A549 (cell line): ENCODE measurements at regions not wholly inside any gene's neighbourhood (a gene's known extent, or its start where the extent isn't known, plus 50 kb on each side); places are given as distances from the start of the nearest gene placed in this dataset.

ENCODE experiments used
- ATAC-seq, 2 experiments: fragments of 200-7000 bp in 1 of 2; fragments of >200 bp in 1 of 2; cut with Nextera tagmentation in 1 of 2; cut with Tn5 transposase in 1 of 2; 3 replicates each; pipeline versions ENCODE4 v1.8.0 to v1.9.1; 2018 to 2020; ENCODE audit warnings: mild to moderate bottlenecking in 1 of 2, moderate library complexity in 1 of 2
- CTCF ChIA-PET: fragments of 300-600 bp; sonication (Branson Sonifier 250); formaldehyde crosslinking; extraction: SDS; loops from one replicate; lab custom pipeline; 2021; ENCODE audit warnings: antibody characterized with exemption, inconsistent platforms; lab: Yijun Ruan, JAX
- POLR2A ChIA-PET: fragments of 350-600 bp; formaldehyde crosslinking; extraction: SDS; loops from one replicate; lab custom pipeline; 2021; ENCODE audit warnings: antibody characterized with exemption, inconsistent platforms; lab: Yijun Ruan, JAX
- DNase-seq, 2 experiments: peaks; one replicate each; pipeline versions ENCODE4 v3.0.0 to v3.0.0-alpha.2; 2011 to 2016; ENCODE audit warnings: low read depth in 1 of 2, low spot score in 1 of 2
- FAIRE-seq: peaks from 2 replicates; lab custom pipeline; 2011; peaks lifted over from hg19 to GRCh38; lab: Jason Lieb, UNC
- H3K27ac ChIP-seq, 2 experiments: fragments of >200 bp; sonication (Bioruptor Twin); formaldehyde crosslinking; 3 replicates each; pipeline ENCODE4 v1.5.1; 2016 to 2017
- H3K4me1 ChIP-seq: fragments of >200 bp; sonication (Bioruptor Twin); formaldehyde crosslinking; 3 replicates; pipeline ENCODE4 v1.6.1; 2016
- H3K4me2 ChIP-seq: fragments of >200 bp; sonication (Bioruptor Twin); formaldehyde crosslinking; 3 replicates; pipeline ENCODE4 v1.6.1; 2016
- H3K4me3 ChIP-seq: fragments of >200 bp; sonication (Bioruptor Twin); formaldehyde crosslinking; 3 replicates; pipeline ENCODE4 v1.5.1; 2016
- H3K9me3 ChIP-seq: fragments of >200 bp; sonication (Bioruptor Twin); formaldehyde crosslinking; 3 replicates; pipeline ENCODE4 v1.6.1; 2016
- CBX8 ChIP-seq: fragments of 200-600 bp; sonication (generic); IDR thresholded peaks from 2 replicates; pipeline ENCODE4 v1.6.1; 2016
- EHF ChIP-seq: fragments of 250-450 bp; sonication (Bioruptor Pico); IDR thresholded peaks from 2 replicates; pipeline ENCODE4 v1.5.0; 2020; ENCODE audit warnings: mild to moderate bottlenecking
- EP300 ChIP-seq, 2 experiments: fragments of >200 bp; sonication (Bioruptor Twin); formaldehyde crosslinking; IDR thresholded peaks; 2 replicates in 1 of 2; 3 replicates in 1 of 2; pipeline ENCODE4 v1.6.1; 2016 to 2017
- ESRRA ChIP-seq: fragments of 150-350 bp; IDR thresholded peaks from 2 replicates; pipeline ENCODE4 v1.6.1; 2014; ENCODE audit warnings: mild to moderate bottlenecking, low read length, borderline replicate concordance
- FOSB ChIP-seq: fragments of 250-450 bp; sonication (Bioruptor Pico); IDR thresholded peaks from 2 replicates; pipeline ENCODE4 v1.5.0; 2020; ENCODE audit warnings: mild to moderate bottlenecking, moderate library complexity
- GATA3 ChIP-seq: IDR thresholded peaks from 2 replicates; pipeline ENCODE4 v1.6.1; 2012; ENCODE audit warnings: borderline replicate concordance
- HDAC2 ChIP-seq: fragments of 200-600 bp; sonication (generic); IDR thresholded peaks from 2 replicates; pipeline ENCODE4 v1.6.1; 2016
- HEYL ChIP-seq: fragments of 250-450 bp; sonication (Bioruptor Pico); IDR thresholded peaks from 2 replicates; pipeline ENCODE4 v1.8.0; 2021; ENCODE audit warnings: mild to moderate bottlenecking, moderate library complexity
- HOXA7 ChIP-seq: fragments of 250-450 bp; sonication (Bioruptor Pico); IDR thresholded peaks from 2 replicates; pipeline ENCODE4 v1.5.0; 2020; ENCODE audit warnings: mild to moderate bottlenecking, moderate library complexity
- HOXB13 ChIP-seq: fragments of 250-450 bp; sonication (Bioruptor Pico); IDR thresholded peaks from 2 replicates; pipeline ENCODE4 v1.5.0; 2020; ENCODE audit warnings: low read depth, mild to moderate bottlenecking, moderate library complexity
- HOXB5 ChIP-seq: fragments of 250-450 bp; sonication (Bioruptor Pico); IDR thresholded peaks from 2 replicates; pipeline ENCODE4 v1.5.0; 2020; ENCODE audit warnings: mild to moderate bottlenecking, moderate library complexity
- KDM1A ChIP-seq: fragments of 200-600 bp; sonication (generic); IDR thresholded peaks from 2 replicates; pipeline ENCODE4 v1.6.1; 2016; ENCODE audit warnings: low read depth, mild to moderate bottlenecking
- KDM5A ChIP-seq: fragments of 200-600 bp; sonication (generic); IDR thresholded peaks from 2 replicates; pipeline ENCODE4 v1.6.1; 2016; ENCODE audit warnings: antibody characterized with exemption, mild to moderate bottlenecking
- MYC ChIP-seq: IDR thresholded peaks from 2 replicates; pipeline ENCODE4 v1.6.1; 2012; ENCODE audit warnings: mild to moderate bottlenecking, inconsistent platforms, low read length, improper control_type of control experiment, borderline replicate concordance
- NFE2L2 ChIP-seq: fragments of 150-350 bp; conservative IDR thresholded peaks from 2 replicates; pipeline ENCODE4 v1.6.1; 2014; ENCODE audit warnings: low read length
- NPAS2 ChIP-seq: fragments of 250-450 bp; sonication (Bioruptor Pico); IDR thresholded peaks from 2 replicates; pipeline ENCODE4 v1.8.0; 2022; ENCODE audit warnings: mild to moderate bottlenecking, moderate library complexity, borderline replicate concordance
- NR3C1 ChIP-seq: fragments of >200 bp; sonication (Bioruptor Twin); formaldehyde crosslinking; IDR thresholded peaks from 3 replicates; pipeline ENCODE4 v1.6.1; 2017
- PHF8 ChIP-seq: fragments of 200-600 bp; sonication (generic); IDR thresholded peaks from 2 replicates; pipeline ENCODE4 v1.6.1; 2016; ENCODE audit warnings: low read depth, mild to moderate bottlenecking, antibody characterized with exemption, moderate library complexity, borderline replicate concordance
- POLR2A ChIP-seq: IDR thresholded peaks from 2 replicates; pipeline ENCODE4 v1.6.1; 2012; ENCODE audit warnings: mild to moderate bottlenecking, low read length
- ZFP36 ChIP-seq: fragments of 450-650 bp; IDR thresholded peaks from 2 replicates; pipeline ENCODE4 v1.6.1; 2014; ENCODE audit warnings: borderline replicate concordance; ENCODE audit not compliant: partially characterized antibody
- ZSCAN20 ChIP-seq: fragments of 250-450 bp; sonication (Bioruptor Pico); IDR thresholded peaks from 2 replicates; pipeline ENCODE4 v1.8.0; 2022; ENCODE audit warnings: mild to moderate bottlenecking, moderate library complexity
- WGBS: methylation state at CpG from one replicate; pipeline ENCODE4 v1.1.6; 2017; ENCODE audit errors: missing lambda C conversion rate; 5-methylcytosine and 5-hydroxymethylcytosine counted together
- TF ChIP-seq, protein P1 (sequence below): IDR thresholded peaks from 2 replicates; pipeline ENCODE4 v1.6.1; 2012
- TF ChIP-seq, protein P2 (sequence below): IDR thresholded peaks from 2 replicates; pipeline ENCODE4 v1.6.1; 2012
- TF ChIP-seq, protein P3 (sequence below): fragments of >200 bp; sonication (Bioruptor Twin); formaldehyde crosslinking; IDR thresholded peaks from 2 replicates; pipeline ENCODE4 v1.6.1; 2016
- TF ChIP-seq, protein P4 (sequence below): fragments of 200-600 bp; sonication (generic); IDR thresholded peaks from 2 replicates; pipeline ENCODE4 v1.6.1; 2016; ENCODE audit warnings: antibody characterized with exemption, mild to moderate bottlenecking, moderate library complexity

DNA sequence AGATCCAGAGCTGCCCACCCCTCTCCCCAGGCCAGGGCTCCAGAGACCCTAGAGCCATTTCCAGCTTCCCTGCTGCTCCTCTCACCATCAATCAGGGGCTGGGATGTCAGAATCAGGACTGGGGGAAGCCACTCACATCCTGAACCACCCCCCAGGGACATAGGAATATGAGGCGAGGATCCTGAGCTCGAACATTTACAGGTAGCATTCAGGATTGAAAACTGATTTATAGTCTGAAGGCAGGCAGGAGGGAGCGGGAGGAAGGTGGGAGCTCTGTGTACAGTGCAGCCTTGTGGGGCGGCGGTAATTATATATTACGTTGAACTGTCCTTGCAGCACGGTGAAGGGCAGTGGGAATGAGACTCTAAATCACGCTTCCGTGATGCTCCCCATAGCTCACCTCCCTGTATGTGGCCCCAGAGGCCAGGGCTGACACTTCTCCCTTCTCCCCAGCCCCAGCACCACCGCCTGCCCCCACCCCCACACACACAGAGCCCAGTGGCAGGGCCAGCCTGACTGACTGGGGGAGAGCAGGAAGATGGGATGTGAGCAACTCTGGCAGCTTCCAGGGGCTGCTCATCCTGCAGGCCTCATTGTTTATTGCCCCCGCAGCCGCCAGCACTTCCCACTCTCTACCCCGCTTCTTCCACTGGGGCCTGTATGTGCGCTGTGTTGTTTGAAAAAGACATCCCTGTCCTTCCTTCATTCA is 76.0 kb upstream of the HSPA9 start:
- H3K4me3 ChIP-seq = no peak overlapping the region
- DNase-seq (no peak), FAIRE-seq (no peak), ATAC-seq (no peak)
- ChIA-PET POLR2A (no interaction called here), CTCF (interaction anchor here (0.8 to 9.4 kb wide), 3 partner anchors 9 to 47 kb away, joined by 3 to 73 read pairs (median 3); no protein-coding TSS in a partner anchor)
- TF ChIP-seq FOSB (no peak), KDM5A (no peak), NR3C1 (no peak), HOXB13 (no peak), NFE2L2 (no peak), ZFP36 (no peak), HOXB5 (CRISPR knock-in tag) (no peak), GATA3 (no peak), MYC (no peak), EP300 (IDR thresholded peaks at IDR 0.05) (no peak), ZSCAN20 (CRISPR knock-in tag) (no peak), KDM1A (no peak)
- TF ChIP-seq, protein P1, sequence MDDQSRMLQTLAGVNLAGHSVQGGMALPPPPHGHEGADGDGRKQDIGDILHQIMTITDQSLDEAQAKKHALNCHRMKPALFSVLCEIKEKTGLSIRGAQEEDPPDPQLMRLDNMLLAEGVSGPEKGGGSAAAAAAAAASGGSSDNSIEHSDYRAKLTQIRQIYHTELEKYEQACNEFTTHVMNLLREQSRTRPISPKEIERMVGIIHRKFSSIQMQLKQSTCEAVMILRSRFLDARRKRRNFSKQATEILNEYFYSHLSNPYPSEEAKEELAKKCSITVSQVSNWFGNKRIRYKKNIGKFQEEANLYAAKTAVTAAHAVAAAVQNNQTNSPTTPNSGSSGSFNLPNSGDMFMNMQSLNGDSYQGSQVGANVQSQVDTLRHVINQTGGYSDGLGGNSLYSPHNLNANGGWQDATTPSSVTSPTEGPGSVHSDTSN = no peak
- TF ChIP-seq, protein P2, sequence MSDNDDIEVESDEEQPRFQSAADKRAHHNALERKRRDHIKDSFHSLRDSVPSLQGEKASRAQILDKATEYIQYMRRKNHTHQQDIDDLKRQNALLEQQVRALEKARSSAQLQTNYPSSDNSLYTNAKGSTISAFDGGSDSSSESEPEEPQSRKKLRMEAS = no peak
- no peak overlapping the region for H3K27ac ChIP-seq
- H3K4me1 ChIP-seq = no peaks in the 10 kb centered on the region
- H3K4me2 ChIP-seq = no peak overlapping the region
- no peaks in the 10 kb centered on the region for H3K9me3 ChIP-seq
- 79% methylated on average over 13 of the region's 14 CpGs for WGBS

DNA sequence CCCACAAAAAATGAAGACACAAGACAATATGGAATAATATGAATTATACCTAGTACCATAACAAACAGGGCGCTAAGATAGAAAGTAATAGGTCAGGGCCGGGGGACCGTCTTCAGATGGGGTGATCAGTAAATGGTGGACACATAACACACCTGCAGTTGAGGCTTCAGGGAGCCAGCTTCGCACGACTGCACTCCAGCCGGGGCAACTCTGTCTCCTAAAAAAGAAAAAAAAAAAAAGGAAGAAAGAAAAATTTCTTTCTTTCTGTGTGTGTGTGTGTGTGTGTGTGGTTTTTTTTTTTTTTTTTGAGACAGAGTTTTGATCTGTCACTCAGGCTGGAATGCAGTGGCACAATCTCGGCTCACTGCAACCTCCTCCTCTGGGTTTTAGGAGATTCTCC is 75.0 kb upstream of the HSPA9 start:
- ChIA-PET POLR2A (no interaction called here), CTCF (interaction anchor here (1.6 to 9.4 kb wide), 3 partner anchors 8 to 612 kb away, joined by 3 to 73 read pairs (median 8); no protein-coding TSS in a partner anchor)
- DNase-seq (no peak), FAIRE-seq (no peak), ATAC-seq (no peak)
- Histone ChIP-seq H3K4me2 (no peak overlapping the region), H3K9me3 (no peaks in the 10 kb centered on the region), H3K4me3 (no peak overlapping the region), H3K27ac (no peak overlapping the region), H3K4me1 (no peaks in the 10 kb centered on the region)
- 75% methylated on average over 7 of the region's 7 CpGs for WGBS
- TF ChIP-seq FOSB = no peak
- TF ChIP-seq, protein P3, sequence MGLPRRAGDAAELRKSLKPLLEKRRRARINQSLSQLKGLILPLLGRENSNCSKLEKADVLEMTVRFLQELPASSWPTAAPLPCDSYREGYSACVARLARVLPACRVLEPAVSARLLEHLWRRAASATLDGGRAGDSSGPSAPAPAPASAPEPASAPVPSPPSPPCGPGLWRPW = no peak
- no peak for TF ChIP-seq CBX8
- TF ChIP-seq POLR2A = no peak
- TF ChIP-seq, protein P2 = no peak
- TF ChIP-seq NPAS2 = no peak
- no peak for TF ChIP-seq HOXA7 (CRISPR knock-in tag)

DNA sequence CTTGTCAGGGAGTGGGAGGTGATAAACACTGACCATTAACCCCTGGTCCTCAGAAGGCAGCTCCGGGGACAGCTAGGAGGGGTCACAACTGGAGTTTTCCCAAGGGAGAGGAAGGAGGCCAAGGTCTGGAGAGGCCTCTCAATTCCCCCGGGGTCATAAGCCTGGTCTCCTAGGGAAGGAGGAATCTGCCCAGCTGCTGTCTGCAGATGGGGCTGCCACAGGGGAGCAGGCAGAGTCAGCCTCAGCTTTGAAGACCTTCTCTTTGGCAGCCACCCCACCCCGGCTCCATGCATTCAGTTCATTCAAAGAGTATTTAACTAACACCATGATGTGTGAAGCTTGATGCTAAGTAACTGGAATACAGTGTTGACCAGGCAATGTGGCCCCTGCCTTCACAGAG is 74.6 kb upstream of the HSPA9 start:
- no peak for TF ChIP-seq ESRRA
- no peak for TF ChIP-seq HEYL (CRISPR knock-in tag)
- no peak for TF ChIP-seq KDM1A
- no peak for TF ChIP-seq HOXB5 (CRISPR knock-in tag)
- no peak for TF ChIP-seq NR3C1
- TF ChIP-seq, protein P4, sequence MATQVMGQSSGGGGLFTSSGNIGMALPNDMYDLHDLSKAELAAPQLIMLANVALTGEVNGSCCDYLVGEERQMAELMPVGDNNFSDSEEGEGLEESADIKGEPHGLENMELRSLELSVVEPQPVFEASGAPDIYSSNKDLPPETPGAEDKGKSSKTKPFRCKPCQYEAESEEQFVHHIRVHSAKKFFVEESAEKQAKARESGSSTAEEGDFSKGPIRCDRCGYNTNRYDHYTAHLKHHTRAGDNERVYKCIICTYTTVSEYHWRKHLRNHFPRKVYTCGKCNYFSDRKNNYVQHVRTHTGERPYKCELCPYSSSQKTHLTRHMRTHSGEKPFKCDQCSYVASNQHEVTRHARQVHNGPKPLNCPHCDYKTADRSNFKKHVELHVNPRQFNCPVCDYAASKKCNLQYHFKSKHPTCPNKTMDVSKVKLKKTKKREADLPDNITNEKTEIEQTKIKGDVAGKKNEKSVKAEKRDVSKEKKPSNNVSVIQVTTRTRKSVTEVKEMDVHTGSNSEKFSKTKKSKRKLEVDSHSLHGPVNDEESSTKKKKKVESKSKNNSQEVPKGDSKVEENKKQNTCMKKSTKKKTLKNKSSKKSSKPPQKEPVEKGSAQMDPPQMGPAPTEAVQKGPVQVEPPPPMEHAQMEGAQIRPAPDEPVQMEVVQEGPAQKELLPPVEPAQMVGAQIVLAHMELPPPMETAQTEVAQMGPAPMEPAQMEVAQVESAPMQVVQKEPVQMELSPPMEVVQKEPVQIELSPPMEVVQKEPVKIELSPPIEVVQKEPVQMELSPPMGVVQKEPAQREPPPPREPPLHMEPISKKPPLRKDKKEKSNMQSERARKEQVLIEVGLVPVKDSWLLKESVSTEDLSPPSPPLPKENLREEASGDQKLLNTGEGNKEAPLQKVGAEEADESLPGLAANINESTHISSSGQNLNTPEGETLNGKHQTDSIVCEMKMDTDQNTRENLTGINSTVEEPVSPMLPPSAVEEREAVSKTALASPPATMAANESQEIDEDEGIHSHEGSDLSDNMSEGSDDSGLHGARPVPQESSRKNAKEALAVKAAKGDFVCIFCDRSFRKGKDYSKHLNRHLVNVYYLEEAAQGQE = no peak
- no peak for TF ChIP-seq KDM5A
- TF ChIP-seq PHF8 = no peak
- TF ChIP-seq ZSCAN20 (CRISPR knock-in tag) = no peak
- TF ChIP-seq EHF (CRISPR knock-in tag) = no peak
- no peak for TF ChIP-seq HDAC2
- TF ChIP-seq, all 56 proteins: peak for 0
- no peak for FAIRE-seq
- DNase-seq = no peak
- POLR2A ChIA-PET = no interaction called here
- no peak for ATAC-seq
- Histone ChIP-seq H3K4me2 (no peak overlapping the region), H3K27ac (no peak overlapping the region), H3K9me3 (no peaks in the 10 kb centered on the region), H3K4me1 (no peaks in the 10 kb centered on the region), H3K4me3 (no peak overlapping the region)
- WGBS = 60% methylated on average over 3 of the region's 3 CpGs
- CTCF ChIA-PET = interaction anchor here (1.6 to 9.4 kb wide), 3 partner anchors 8 to 613 kb away, joined by 3 to 73 read pairs (median 8); no protein-coding TSS in a partner anchor
